Body of pancreas (tissue), 4 donors: ENCODE measurements at regions not wholly inside any gene's neighbourhood (a gene's known extent, or its start where the extent isn't known, plus 50 kb on each side); places are given as distances from the start of the nearest gene placed in this dataset.

Experiments used
- ATAC-seq: fragments of 150-250 bp; one replicate; pipeline ENCODE4 v1.9.1; 2016
- DNase-seq, 4 donors: peaks; one replicate each; pipeline ENCODE4 v3.0.0-alpha.2; 2019
- H3K27ac ChIP-seq, 4 donors: fragments of 200-600 bp; sonication (generic); 1 replicate in 3 of 4; 2 replicates in 1 of 4; pipeline versions ENCODE4 v1.5.1 to v1.6.1; 2016 to 2019; ENCODE audit warnings: mild to moderate bottlenecking in 1 of 4, mixed read lengths in 1 of 4, moderate library complexity in 1 of 4
- H3K27me3 ChIP-seq, 2 donors: fragments of 200-600 bp; sonication (generic); one replicate each; pipeline ENCODE4 v1.6.0; 2016; ENCODE audit warnings: mild to moderate bottlenecking in 1 of 2
- H3K36me3 ChIP-seq, 2 donors: fragments of 200-600 bp; sonication (generic); replicated peaks in 1 of 2; 2 replicates each; pipeline ENCODE4 v1.5.1; 2016; ENCODE audit warnings: low read depth in 2 of 2; ENCODE audit not compliant: insufficient read depth in 1 of 2
- H3K4me1 ChIP-seq: fragments of 200-600 bp; sonication (generic); one replicate; pipeline ENCODE4 v1.6.0; 2016
- H3K4me3 ChIP-seq, 2 donors: fragments of 200-600 bp; sonication (generic); 1 replicate in 1 of 2; 2 replicates in 1 of 2; pipeline ENCODE4 v1.5.1; 2016 to 2019
- H3K9me3 ChIP-seq, 3 donors: fragments of 200-600 bp; sonication (generic); 1 replicate in 2 of 3; 2 replicates in 1 of 3; pipeline ENCODE4 v1.5.1; 2016
- CTCF ChIP-seq, 7 experiments: fragments of 450-650 bp in 4 of 7; fragments of 200-600 bp in 3 of 7; sonication (generic) in 3 of 7; IDR thresholded peaks; one replicate each; pipeline ENCODE4 v1.5.1; 2016 to 2019; ENCODE audit warnings: antibody characterized with exemption in 7 of 7
- POLR2A ChIP-seq, 3 donors: fragments of 450-650 bp; IDR thresholded peaks; one replicate each; pipeline ENCODE4 v1.6.1; 2016; ENCODE audit warnings: antibody characterized with exemption in 3 of 3, mild to moderate bottlenecking in 2 of 3
- WGBS, 2 donors: methylation state at CpG; one replicate each; pipeline ENCODE4 v1.1.5; 2017; 5-methylcytosine and 5-hydroxymethylcytosine counted together
- intact Hi-C: fragments of 100-400 bp; cut with DNase I; formaldehyde crosslinking; loops from one replicate; pipeline ENCODE4 v1.15.1; 2023

DNA sequence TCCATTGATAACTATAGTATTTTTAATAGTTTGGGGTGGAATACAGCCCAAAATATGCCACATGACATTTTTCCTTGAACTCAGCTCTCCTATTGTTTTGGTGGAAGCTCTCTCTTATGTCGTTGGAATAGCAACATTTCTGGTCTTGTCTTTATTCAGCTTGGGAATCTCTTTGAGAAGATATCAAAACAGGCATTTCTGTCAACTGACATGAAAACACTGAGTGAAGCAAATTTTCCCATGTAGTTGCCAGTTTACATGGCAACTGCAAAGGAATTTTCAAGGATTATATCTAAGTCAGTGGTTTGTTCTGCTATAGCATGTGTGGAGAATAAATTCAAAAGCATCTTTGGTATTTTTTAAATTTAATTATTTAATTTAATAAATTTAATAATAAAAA is 863.5 kb upstream of the CDH8 start:
- intact Hi-C loops: no loop called here

GRCh38 chr16:62889097-62889496 is 852.9 kb upstream of the CDH8 start:
- Histone ChIP-seq H3K4me3 (no peak overlapping the region), H3K9me3 (no peaks in the 10 kb centered on the region), H3K4me1 (no peaks in the 10 kb centered on the region), H3K27me3 (no peaks in the 10 kb centered on the region), H3K36me3 (no peaks in the 10 kb centered on the region), H3K27ac (no peak overlapping the region)
- ATAC-seq: no peak
- intact Hi-C loops: no loop called here
- DNase-seq: no peak
- 83 to 88% methylated on average over 2 of the region's 2 CpGs for WGBS, 2 donors
- peak in 1 of 7 experiments; percentile 34 for TF ChIP-seq CTCF (IDR thresholded peaks at IDR 0.05)
- TF ChIP-seq POLR2A (IDR thresholded peaks at IDR 0.05): no peak

More for the DNA sequence above, 863.5 kb upstream of the CDH8 start:
- Histone ChIP-seq H3K4me3 (no peak overlapping the region), H3K9me3 (no peaks in the 10 kb centered on the region), H3K27ac (no peak overlapping the region), H3K4me1 (no peaks in the 10 kb centered on the region), H3K36me3 (no peaks in the 10 kb centered on the region), H3K27me3 (no peaks in the 10 kb centered on the region)
- no peak for ATAC-seq
- TF ChIP-seq POLR2A (IDR thresholded peaks at IDR 0.05) (no peak), CTCF (IDR thresholded peaks at IDR 0.05) (no peak)
- WGBS, 2 donors: 48 to 68% methylated on average over 1 of the region's 1 CpG
- no peak for DNase-seq

GRCh38 chr16:62883509-62883908 is 847.3 kb upstream of the CDH8 start:
- 65 to 66% methylated on average over 5 of the region's 5 CpGs for WGBS, 2 donors

DNA sequence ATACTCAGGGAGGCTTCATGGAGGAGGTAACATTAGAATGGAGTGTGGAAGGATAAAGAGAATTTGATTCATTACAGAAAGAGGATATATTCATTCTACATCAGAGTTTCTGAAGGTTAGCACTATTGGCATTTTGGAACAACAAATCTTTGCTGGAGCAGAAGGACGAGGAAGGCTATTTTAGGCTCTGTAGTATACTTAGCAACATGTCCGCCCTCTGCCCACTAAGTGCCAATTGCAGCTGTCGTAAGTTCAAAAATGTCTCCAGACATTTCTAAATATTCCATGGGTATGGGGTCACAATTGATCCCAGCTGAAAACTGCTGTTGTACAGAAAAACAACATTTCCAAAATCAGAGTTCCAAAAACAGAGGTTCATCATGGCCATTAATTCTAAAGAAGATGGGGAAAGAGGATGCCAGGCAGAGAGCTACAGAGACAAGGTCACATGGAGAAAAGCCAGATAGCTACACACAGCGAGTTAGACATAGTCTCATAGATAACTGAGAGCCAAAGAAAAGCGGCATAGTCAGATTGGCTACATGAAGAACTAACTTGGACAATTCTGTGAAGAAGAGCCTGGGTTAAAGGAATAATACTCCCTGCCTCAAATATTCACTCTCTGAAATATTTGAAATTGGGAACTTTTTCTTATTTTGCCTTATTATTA is 846.4 kb upstream of the CDH8 start:
- intact Hi-C loops: no loop called here
- ATAC-seq (no peak), DNase-seq (no peak)
- H3K27me3 ChIP-seq: no peaks in the 10 kb centered on the region
- TF ChIP-seq CTCF (IDR thresholded peaks at IDR 0.05): no peak
- no peak for TF ChIP-seq POLR2A (IDR thresholded peaks at IDR 0.05)
- 58 to 67% methylated on average over 5 of the region's 5 CpGs for WGBS, 2 donors
- no peaks in the 10 kb centered on the region for H3K4me1 ChIP-seq
- H3K4me3 ChIP-seq: no peak overlapping the region
- no peaks in the 10 kb centered on the region for H3K9me3 ChIP-seq
- no peaks in the 10 kb centered on the region for H3K36me3 ChIP-seq
- H3K27ac ChIP-seq: no peak overlapping the region

More at GRCh38 chr16:62883509-62883908, 847.3 kb upstream of the CDH8 start:
- no peaks in the 10 kb centered on the region for H3K9me3 ChIP-seq
- H3K27ac ChIP-seq: no peak overlapping the region
- H3K4me1 ChIP-seq: no peaks in the 10 kb centered on the region
- intact Hi-C loops: no loop called here
- TF ChIP-seq CTCF (IDR thresholded peaks at IDR 0.05) (no peak), POLR2A (IDR thresholded peaks at IDR 0.05) (no peak)
- no peaks in the 10 kb centered on the region for H3K27me3 ChIP-seq
- H3K4me3 ChIP-seq: no peak overlapping the region
- H3K36me3 ChIP-seq: no peaks in the 10 kb centered on the region
- ATAC-seq (no peak), DNase-seq (no peak)

DNA sequence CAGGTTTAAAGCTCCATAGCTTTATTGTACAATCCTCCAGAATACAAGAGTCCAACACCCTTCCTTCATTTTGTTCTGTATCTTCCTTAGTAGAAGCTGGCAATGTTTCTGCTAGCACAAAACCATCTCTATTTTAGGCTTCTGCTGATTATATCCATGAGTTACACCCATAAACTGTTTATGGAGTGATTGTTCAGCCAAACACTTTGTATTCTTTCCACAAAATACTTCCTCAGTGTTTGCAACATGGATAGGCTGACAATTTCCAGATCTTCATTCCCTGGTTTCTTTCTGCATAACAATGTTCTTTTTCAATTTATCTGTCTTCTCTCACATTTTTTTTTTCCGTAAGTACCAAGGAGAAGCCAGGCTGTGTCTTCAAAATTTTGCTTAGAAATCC is 839.9 kb upstream of the CDH8 start:
- Histone ChIP-seq H3K4me3 (no peak overlapping the region), H3K27me3 (no peaks in the 10 kb centered on the region), H3K27ac (no peak overlapping the region), H3K9me3 (no peaks in the 10 kb centered on the region), H3K36me3 (no peaks in the 10 kb centered on the region), H3K4me1 (no peaks in the 10 kb centered on the region)
- no peak for ATAC-seq
- intact Hi-C loops: no loop called here
- DNase-seq: no peak
- 62% methylated on average over 1 of the region's 1 CpG for WGBS, 2 donors
- TF ChIP-seq CTCF (IDR thresholded peaks at IDR 0.05) (no peak), POLR2A (IDR thresholded peaks at IDR 0.05) (no peak)
